HG03565 (cell line): ENCODE measurements at regions not wholly inside any gene's neighbourhood (a gene's known extent, or its start where the extent isn't known, plus 50 kb on each side); places are given as distances from the start of the nearest gene placed in this dataset.
"Not testable (repeated sequence)": the region's sequence is repeated elsewhere in the genome, so short reads cannot be mapped to it uniquely, and the experiment has no call there.

ENCODE experiments used
- ATAC-seq: cut with Tn5 transposase; IDR thresholded peaks from one replicate; pipeline ENCODE4 v1.9.1; 2021; ENCODE audit warnings: mild to moderate bottlenecking, moderate library complexity; ENCODE audit not compliant: unreplicated experiment

- peak; percentile 28 for ATAC-seq
Measured at GRCh38 chr14:65959563-65960024, 526.6 kb upstream of the CCDC196 start.

GRCh38 chr14:65961004-65961403 is 525.2 kb upstream of the CCDC196 start:
- no peak for ATAC-seq

- no peak for ATAC-seq
Measured at GRCh38 chr14:65962952-65963351, 523.2 kb upstream of the CCDC196 start.

- ATAC-seq = no peak
Measured at GRCh38 chr14:65964366-65964765, 521.8 kb upstream of the CCDC196 start.

- no peak for ATAC-seq
Measured at GRCh38 chr14:65966188-65966587, 520.0 kb upstream of the CCDC196 start.

GRCh38 chr14:65972346-65972870 is 513.8 kb upstream of the CCDC196 start:
- ATAC-seq = no peak

- no peak for ATAC-seq
Measured at GRCh38 chr14:65972891-65973290, 513.3 kb upstream of the CCDC196 start.

GRCh38 chr14:65975865-65976264 is 510.3 kb upstream of the CCDC196 start:
- ATAC-seq = no peak

- no peak for ATAC-seq
Measured at GRCh38 chr14:65976761-65977404, 509.3 kb upstream of the CCDC196 start.

- ATAC-seq = no peak
Measured at GRCh38 chr14:65981192-65981843, 504.9 kb upstream of the CCDC196 start.

- no peak for ATAC-seq
Measured at GRCh38 chr14:65986041-65986440, 500.1 kb upstream of the CCDC196 start.

- ATAC-seq = no peak
Measured at GRCh38 chr14:65989981-65990380, 496.2 kb upstream of the CCDC196 start.

GRCh38 chr14:65991104-65991503 is 495.1 kb upstream of the CCDC196 start:
- ATAC-seq = no peak

GRCh38 chr14:65991935-65992334 is 494.2 kb upstream of the CCDC196 start:
- not testable (repeated sequence) for ATAC-seq

GRCh38 chr14:65993103-65993502 is 493.1 kb upstream of the CCDC196 start:
- no peak for ATAC-seq

- no peak for ATAC-seq
Measured at GRCh38 chr14:65993996-65994395, 492.2 kb upstream of the CCDC196 start.

- ATAC-seq = no peak
Measured at GRCh38 chr14:65997347-65997746, 488.8 kb upstream of the CCDC196 start.

GRCh38 chr14:65999865-66000264 is 486.3 kb upstream of the CCDC196 start:
- no peak for ATAC-seq

- no peak for ATAC-seq
Measured at GRCh38 chr14:66000766-66001165, 485.4 kb upstream of the CCDC196 start.

- ATAC-seq = no peak
Measured at GRCh38 chr14:66001356-66001755, 484.8 kb upstream of the CCDC196 start.

- no peak for ATAC-seq
Measured at GRCh38 chr14:66003082-66003730, 483.0 kb upstream of the CCDC196 start.

GRCh38 chr14:66005900-66006434 is 480.2 kb upstream of the CCDC196 start:
- no peak for ATAC-seq
